Natural killer cell (primary cell): ENCODE measurements at regions not wholly inside any gene's neighbourhood (a gene's known extent, or its start where the extent isn't known, plus 50 kb on each side); places are given as distances from the start of the nearest gene placed in this dataset.

ENCODE experiments used
- ATAC-seq, 3 donors: fragments of 150-1000 bp in 2 of 3; fragments of 200-7000 bp in 1 of 3; cut with Tn5 transposase; 1 replicate in 1 of 3; 2 replicates in 2 of 3; pipeline ENCODE4 v1.10.0; 2021; ENCODE audit warnings: mild to moderate bottlenecking in 2 of 3, moderate library complexity in 2 of 3
- DNase-seq, 2 donors: peaks; one replicate each; pipeline versions ENCODE4 v3.0.0 to v3.0.0-alpha.2; 2013 to 2021; ENCODE audit warnings: mixed read lengths in 1 of 2
- H3K27ac ChIP-seq: one replicate; pipeline ENCODE4 v1.5.1; 2013; ENCODE audit warnings: mild to moderate bottlenecking, low read length
- H3K27me3 ChIP-seq: one replicate; pipeline ENCODE4 v1.6.1; 2013; ENCODE audit warnings: low read length; ENCODE audit not compliant: control insufficient read depth, insufficient read depth
- H3K36me3 ChIP-seq: one replicate; pipeline ENCODE4 v1.6.1; 2013; ENCODE audit warnings: low read length; ENCODE audit not compliant: control insufficient read depth, insufficient read depth
- H3K4me1 ChIP-seq: one replicate; pipeline ENCODE4 v1.6.1; 2013; ENCODE audit warnings: low read length; ENCODE audit not compliant: control insufficient read depth, insufficient read depth
- H3K4me3 ChIP-seq: one replicate; pipeline ENCODE4 v1.5.1; 2013; ENCODE audit warnings: low read length
- H3K9me3 ChIP-seq: one replicate; pipeline ENCODE4 v1.6.1; 2013; ENCODE audit warnings: low read length; ENCODE audit not compliant: control insufficient read depth, insufficient read depth
- H3K27ac Mint-ChIP-seq, 2 donors: one replicate each; pipeline ENCODE4 v1.8.0; 2022; ENCODE audit warnings: mild to moderate bottlenecking in 2 of 2, mixed read lengths in 2 of 2, moderate library complexity in 1 of 2
- H3K27me3 Mint-ChIP-seq, 2 donors: one replicate each; pipeline ENCODE4 v1.8.0; 2022; ENCODE audit warnings: low read depth in 2 of 2, mixed read lengths in 2 of 2
- H3K36me3 Mint-ChIP-seq: one replicate; pipeline ENCODE4 v1.8.0; 2022; ENCODE audit warnings: mixed read lengths
- H3K4me1 Mint-ChIP-seq, 2 donors: one replicate each; pipeline ENCODE4 v1.8.0; 2022; ENCODE audit warnings: mixed read lengths in 2 of 2
- H3K4me3 Mint-ChIP-seq: one replicate; pipeline ENCODE4 v1.8.0; 2022; ENCODE audit warnings: mild to moderate bottlenecking, moderate library complexity, mixed read lengths
- H3K9me3 Mint-ChIP-seq, 2 donors: one replicate each; pipeline ENCODE4 v1.8.0; 2022; ENCODE audit warnings: mixed read lengths in 2 of 2
- CTCF ChIP-seq: fragments of 200-600 bp; IDR thresholded peaks from one replicate; pipeline ENCODE4 v1.8.0; 2022; ENCODE audit warnings: antibody characterized with exemption
- WGBS: methylation state at CpG from one replicate; pipeline ENCODE4 v1.1.7; 2013; ENCODE audit warnings: missing lambda C conversion rate; ENCODE audit not compliant: insufficient coverage; 5-methylcytosine and 5-hydroxymethylcytosine counted together
- intact Hi-C: fragments of 100-400 bp; cut with micrococcal nuclease; formaldehyde crosslinking; loops from one replicate; pipeline ENCODE4 v1.14.2; 2022

- intact Hi-C loops: loop anchor here (10.0 kb wide), 1 partner anchor 530 kb away; no protein-coding TSS in a partner anchor
- no peaks in the 10 kb centered on the region for H3K9me3 Mint-ChIP-seq
- H3K4me1 Mint-ChIP-seq: peaks cover 15 to 16% of the 10 kb centered on the region in 2 donors
- no peak overlapping the region for H3K4me3 ChIP-seq
- peaks cover 0 to 2% of the 10 kb centered on the region in 2 donors for H3K27me3 Mint-ChIP-seq
- ATAC-seq: no peak
- no peaks in the 10 kb centered on the region for H3K36me3 Mint-ChIP-seq
- no peaks in the 10 kb centered on the region for H3K9me3 ChIP-seq
- TF ChIP-seq CTCF: no peak
- DNase-seq: no peak
- 80% methylated on average over 3 of the region's 3 CpGs for WGBS
- no peaks in the 10 kb centered on the region for H3K36me3 ChIP-seq
- no peak overlapping the region for H3K4me3 Mint-ChIP-seq
- H3K27me3 ChIP-seq: no peaks in the 10 kb centered on the region
- peaks cover 12% of the 10 kb centered on the region for H3K4me1 ChIP-seq
- H3K27ac Mint-ChIP-seq: no peak overlapping the region
- no peak overlapping the region for H3K27ac ChIP-seq
Measured at GRCh38 chr4:53705151-53705764, 114.0 kb upstream of the LNX1 start.

GRCh38 chr4:53704329-53704728 is 113.0 kb upstream of the LNX1 start:
- Mint-ChIP-seq H3K4me1 (peaks cover 15 to 16% of the 10 kb centered on the region in 2 donors), H3K4me3 (no peak overlapping the region), H3K27ac (no peak overlapping the region), H3K9me3 (no peaks in the 10 kb centered on the region), H3K27me3 (peaks cover 0 to 2% of the 10 kb centered on the region in 2 donors), H3K36me3 (no peaks in the 10 kb centered on the region)
- WGBS: 77% methylated on average over 2 of the region's 2 CpGs
- Histone ChIP-seq H3K27me3 (no peaks in the 10 kb centered on the region), H3K27ac (no peak overlapping the region), H3K9me3 (no peaks in the 10 kb centered on the region), H3K36me3 (no peaks in the 10 kb centered on the region), H3K4me3 (no peak overlapping the region), H3K4me1 (peaks cover 12% of the 10 kb centered on the region)
- TF ChIP-seq CTCF: no peak
- ATAC-seq (no peak), DNase-seq (no peak)
- intact Hi-C loops: loop anchor here (10.0 kb wide), 1 partner anchor 530 kb away; no protein-coding TSS in a partner anchor

- Histone ChIP-seq H3K9me3 (no peaks in the 10 kb centered on the region), H3K4me1 (peaks cover 12% of the 10 kb centered on the region), H3K36me3 (no peaks in the 10 kb centered on the region), H3K27me3 (no peaks in the 10 kb centered on the region), H3K27ac (peak overlapping the region; percentile 45), H3K4me3 (no peak overlapping the region)
- H3K4me1 Mint-ChIP-seq: peaks cover 15 to 16% of the 10 kb centered on the region in 2 donors
- WGBS: 66% methylated on average over 7 of the region's 7 CpGs
- H3K9me3 Mint-ChIP-seq: no peaks in the 10 kb centered on the region
- H3K27me3 Mint-ChIP-seq: peaks cover 0 to 2% of the 10 kb centered on the region in 2 donors
- ATAC-seq (no peak), DNase-seq (no peak)
- intact Hi-C loops: loop anchor here (10.0 kb wide), 1 partner anchor 532 kb away; no protein-coding TSS in a partner anchor
- peak overlapping the region; percentile 60 for H3K4me3 Mint-ChIP-seq
- TF ChIP-seq CTCF: no peak
- H3K36me3 Mint-ChIP-seq: no peaks in the 10 kb centered on the region
- H3K27ac Mint-ChIP-seq: peak overlapping the region; percentile 59 to 74
Measured at GRCh38 chr4:53703267-53703655, 112.0 kb upstream of the LNX1 start.
